Stromal cell of bone marrow (primary cell): ENCODE measurements at regions not wholly inside any gene's neighbourhood (a gene's known extent, or its start where the extent isn't known, plus 50 kb on each side); places are given as distances from the start of the nearest gene placed in this dataset.

Experiments
- DNase-seq: peaks from one replicate; pipeline ENCODE4 v3.0.0-alpha.2; 2012; ENCODE audit warnings: low read depth

GRCh38 chr18:48488388-48488850 lies 50.4 kb upstream of the CTIF start:
- peak; percentile 64 for DNase-seq

- peak; percentile 52 for DNase-seq
Observed at GRCh38 chr18:48486754-48487153, 52.1 kb upstream of the CTIF start.

GRCh38 chr18:48485828-48486405 lies 52.9 kb upstream of the CTIF start:
- DNase-seq, result no peak

GRCh38 chr18:48481092-48481491 lies 57.7 kb upstream of the CTIF start:
- DNase-seq, result no peak

GRCh38 chr18:48479531-48479930 lies 59.3 kb upstream of the CTIF start:
- no peak for DNase-seq

- DNase-seq, result no peak
Observed at GRCh38 chr18:48477348-48477747, 61.5 kb upstream of the CTIF start.

GRCh38 chr18:48476550-48476917 lies 62.3 kb upstream of the CTIF start:
- DNase-seq, result no peak

GRCh38 chr18:48475635-48476549 lies 62.9 kb upstream of the CTIF start:
- DNase-seq, result peak; percentile 65

- DNase-seq, result no peak
Observed at GRCh38 chr18:48473816-48474215, 64.6 kb upstream of the ZBTB7C start.

- DNase-seq, result peak; percentile 53
Observed at GRCh38 chr18:48472610-48473009, 63.4 kb upstream of the ZBTB7C start.

- no peak for DNase-seq
Observed at GRCh38 chr18:48470484-48471180, 61.4 kb upstream of the ZBTB7C start.

- DNase-seq, result no peak
Observed at GRCh38 chr18:48468151-48468550, 59.0 kb upstream of the ZBTB7C start.

- DNase-seq, result no peak
Observed at GRCh38 chr18:48467231-48467630, 58.0 kb upstream of the ZBTB7C start.

GRCh38 chr18:48462510-48462909 lies 53.3 kb upstream of the ZBTB7C start:
- no peak for DNase-seq

- no peak for DNase-seq
Observed at GRCh38 chr18:48460929-48461583, 51.9 kb upstream of the ZBTB7C start.

- no peak for DNase-seq
Observed at GRCh38 chr18:48459465-48459864, 50.3 kb upstream of the ZBTB7C start.

- no peak for DNase-seq
Observed at GRCh38 chr18:48459016-48459415, 49.8 kb upstream of the ZBTB7C start.
